Thyroid gland (tissue), 4 donors: ENCODE measurements at regions not wholly inside any gene's neighbourhood (a gene's known extent, or its start where the extent isn't known, plus 50 kb on each side); places are given as distances from the start of the nearest gene placed in this dataset.
A peak's percentile ranks its signal among the peaks of the same experiment; 100 is the strongest.

ENCODE experiments used
- DNase-seq, 2 donors: peaks; one replicate each; pipeline ENCODE4 v3.0.0-alpha.2; 2019
- H3K27ac ChIP-seq, 3 donors: fragments of 200-600 bp; sonication (generic); 1 replicate in 2 of 3; 2 replicates in 1 of 3; pipeline ENCODE4 v1.5.1; 2016 to 2019; ENCODE audit warnings: mild to moderate bottlenecking in 1 of 3, moderate library complexity in 1 of 3
- H3K27me3 ChIP-seq: fragments of 200-600 bp; sonication (generic); one replicate; pipeline ENCODE4 v1.5.1; 2019
- H3K36me3 ChIP-seq, 2 donors: fragments of 200-600 bp; sonication (generic); one replicate each; pipeline ENCODE4 v1.5.1; 2016 to 2019
- H3K4me1 ChIP-seq, 2 donors: fragments of 200-600 bp; sonication (generic); one replicate each; pipeline ENCODE4 v1.5.1; 2017 to 2019
- H3K4me3 ChIP-seq, 3 donors: fragments of 200-600 bp; sonication (generic); replicated peaks in 1 of 3; 1 replicate in 2 of 3; 2 replicates in 1 of 3; pipeline ENCODE4 v1.5.1; 2016; ENCODE audit warnings: mild to moderate bottlenecking in 1 of 3
- H3K9me3 ChIP-seq: fragments of 200-600 bp; sonication (generic); one replicate; pipeline ENCODE4 v1.5.1; 2017
- POLR2A ChIP-seq, 2 donors: fragments of 450-650 bp; IDR thresholded peaks; one replicate each; pipeline ENCODE4 v1.6.1; 2017; ENCODE audit warnings: antibody characterized with exemption in 2 of 2, mild to moderate bottlenecking in 2 of 2, moderate library complexity in 1 of 2
- WGBS, 2 donors: methylation state at CpG; one replicate each; pipeline ENCODE4 v1.1.5; 2017; 5-methylcytosine and 5-hydroxymethylcytosine counted together
- intact Hi-C: fragments of 100-400 bp; cut with DNase I; formaldehyde crosslinking; loops from one replicate; pipeline ENCODE4 v1.15.1; 2023
- TF ChIP-seq, protein P1 (sequence below), 6 experiments: fragments of 200-600 bp in 3 of 6; fragments of 450-650 bp in 3 of 6; sonication (generic) in 3 of 6; IDR thresholded peaks; one replicate each; pipeline ENCODE4 v1.5.1; 2016 to 2019; ENCODE audit warnings: antibody characterized with exemption in 6 of 6, mild to moderate bottlenecking in 2 of 6, inconsistent platforms in 1 of 6, moderate library complexity in 1 of 6

DNA sequence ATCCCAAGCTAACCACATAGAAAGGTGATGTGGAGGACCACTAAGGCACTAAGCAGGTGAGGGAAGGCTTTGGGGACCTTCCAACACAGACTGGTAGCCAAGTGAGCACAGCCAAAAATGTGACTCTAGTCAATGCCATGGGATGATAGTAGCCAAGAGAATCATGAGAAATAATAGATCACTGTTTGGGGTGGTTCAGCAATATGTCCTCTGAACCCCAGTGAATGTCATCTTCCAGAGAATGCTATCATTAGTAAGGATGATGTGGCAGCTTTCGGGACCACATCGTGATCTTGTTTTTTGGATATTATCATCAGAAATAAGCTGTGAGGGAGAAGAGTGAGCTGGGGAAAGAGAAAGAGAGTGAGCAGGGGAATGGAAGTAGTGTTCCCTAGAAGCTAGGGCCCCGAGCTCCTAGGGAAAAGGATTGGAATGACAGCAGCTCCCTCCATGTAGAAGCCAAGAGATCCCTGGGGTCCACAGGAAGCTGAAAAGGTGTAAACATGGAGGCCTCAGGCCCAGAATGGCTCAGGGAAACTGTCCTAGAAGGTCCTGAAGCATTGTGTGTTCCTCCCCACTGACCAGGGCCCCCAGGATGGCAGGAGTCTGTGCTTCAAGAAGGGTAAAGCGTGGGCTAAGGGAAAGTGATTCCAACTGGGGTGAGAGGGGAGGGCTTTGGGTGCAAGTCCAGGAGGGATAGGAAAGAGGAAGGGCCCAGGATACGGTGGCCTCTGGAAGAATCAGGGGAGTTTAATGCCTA, 56.6 kb upstream of the KLF13 start:
- H3K36me3 ChIP-seq, result no peaks in the 10 kb centered on the region
- TF ChIP-seq, protein P1, sequence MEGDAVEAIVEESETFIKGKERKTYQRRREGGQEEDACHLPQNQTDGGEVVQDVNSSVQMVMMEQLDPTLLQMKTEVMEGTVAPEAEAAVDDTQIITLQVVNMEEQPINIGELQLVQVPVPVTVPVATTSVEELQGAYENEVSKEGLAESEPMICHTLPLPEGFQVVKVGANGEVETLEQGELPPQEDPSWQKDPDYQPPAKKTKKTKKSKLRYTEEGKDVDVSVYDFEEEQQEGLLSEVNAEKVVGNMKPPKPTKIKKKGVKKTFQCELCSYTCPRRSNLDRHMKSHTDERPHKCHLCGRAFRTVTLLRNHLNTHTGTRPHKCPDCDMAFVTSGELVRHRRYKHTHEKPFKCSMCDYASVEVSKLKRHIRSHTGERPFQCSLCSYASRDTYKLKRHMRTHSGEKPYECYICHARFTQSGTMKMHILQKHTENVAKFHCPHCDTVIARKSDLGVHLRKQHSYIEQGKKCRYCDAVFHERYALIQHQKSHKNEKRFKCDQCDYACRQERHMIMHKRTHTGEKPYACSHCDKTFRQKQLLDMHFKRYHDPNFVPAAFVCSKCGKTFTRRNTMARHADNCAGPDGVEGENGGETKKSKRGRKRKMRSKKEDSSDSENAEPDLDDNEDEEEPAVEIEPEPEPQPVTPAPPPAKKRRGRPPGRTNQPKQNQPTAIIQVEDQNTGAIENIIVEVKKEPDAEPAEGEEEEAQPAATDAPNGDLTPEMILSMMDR (IDR thresholded peaks at IDR 0.05), result no peak
- no peak for TF ChIP-seq POLR2A (IDR thresholded peaks at IDR 0.05)
- DNase-seq, result no peak
- intact Hi-C loops, result loop anchor here (5.0 kb wide), 1 partner anchor 53 kb away; no protein-coding TSS in a partner anchor
- 96 to 97% methylated on average over 5 of the region's 5 CpGs for WGBS, 2 donors
- H3K4me1 ChIP-seq, result peaks cover 33 to 67% of the 10 kb centered on the region in 2 donors
- H3K4me3 ChIP-seq, result no peak overlapping the region
- H3K27ac ChIP-seq, result peak overlapping the region; percentile 37 to 83 (median 66)
- no peaks in the 10 kb centered on the region for H3K9me3 ChIP-seq
- H3K27me3 ChIP-seq, result no peaks in the 10 kb centered on the region

DNA sequence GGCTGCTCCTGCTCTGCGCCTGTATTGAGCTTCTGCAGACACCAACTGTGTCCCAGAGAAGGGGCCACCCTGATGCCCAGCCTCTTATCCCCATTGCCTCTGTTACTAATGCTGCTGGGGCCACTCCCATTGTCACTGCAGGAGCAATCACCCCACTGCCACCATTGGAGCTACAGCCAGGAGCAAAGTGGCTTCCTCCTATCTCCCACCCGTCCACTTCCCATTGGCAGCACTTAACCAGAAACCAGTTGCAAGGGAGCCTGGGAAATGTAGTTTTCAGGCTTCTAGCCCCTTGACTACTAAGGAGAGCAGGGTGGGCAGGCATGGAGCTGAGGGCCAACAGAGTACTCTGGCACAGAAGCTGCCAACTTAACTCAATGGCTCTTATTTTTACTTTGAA, 55.9 kb upstream of the KLF13 start:
- WGBS, 2 donors, result 92 to 93% methylated on average over 1 to 2 of the region's 2 CpGs
- peaks cover 40 to 67% of the 10 kb centered on the region in 2 donors for H3K4me1 ChIP-seq
- no peaks in the 10 kb centered on the region for H3K36me3 ChIP-seq
- no peak overlapping the region for H3K4me3 ChIP-seq
- intact Hi-C loops, result no loop called here
- no peaks in the 10 kb centered on the region for H3K9me3 ChIP-seq
- TF ChIP-seq, protein P1 (IDR thresholded peaks at IDR 0.05), result no peak
- no peak for TF ChIP-seq POLR2A (IDR thresholded peaks at IDR 0.05)
- no peaks in the 10 kb centered on the region for H3K27me3 ChIP-seq
- H3K27ac ChIP-seq, result no peak overlapping the region
- DNase-seq, result no peak

DNA sequence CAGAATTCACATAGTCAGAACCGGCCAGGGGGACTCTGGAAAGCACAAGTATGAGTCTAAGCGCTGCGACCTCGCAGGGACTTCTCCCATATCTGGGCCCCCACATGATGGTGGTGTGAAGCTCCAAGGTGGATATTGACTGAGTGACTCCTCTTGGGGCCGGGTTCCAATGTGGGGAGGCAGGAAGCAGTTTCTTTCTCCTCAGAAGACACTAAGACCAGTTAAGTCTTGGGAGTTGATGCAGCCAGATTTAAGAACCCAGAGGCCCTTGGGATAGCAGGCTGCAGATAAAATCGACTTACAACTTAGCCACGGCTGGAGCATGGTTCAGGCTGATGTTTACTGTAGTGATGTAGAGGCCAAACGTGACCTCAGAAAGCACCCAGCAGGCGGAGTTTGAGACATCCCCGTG, 55.4 kb upstream of the KLF13 start:
- WGBS, 2 donors, result 78 to 89% methylated on average over 6 to 10 of the region's 10 CpGs
- Histone ChIP-seq H3K4me3 (no peak overlapping the region), H3K27ac (no peak overlapping the region), H3K9me3 (no peaks in the 10 kb centered on the region), H3K4me1 (peaks cover 41 to 62% of the 10 kb centered on the region in 2 donors), H3K36me3 (no peaks in the 10 kb centered on the region), H3K27me3 (no peaks in the 10 kb centered on the region)
- TF ChIP-seq, protein P1 (IDR thresholded peaks at IDR 0.05), result no peak
- TF ChIP-seq POLR2A (IDR thresholded peaks at IDR 0.05), result no peak
- intact Hi-C loops, result no loop called here
- DNase-seq, result no peak

DNA sequence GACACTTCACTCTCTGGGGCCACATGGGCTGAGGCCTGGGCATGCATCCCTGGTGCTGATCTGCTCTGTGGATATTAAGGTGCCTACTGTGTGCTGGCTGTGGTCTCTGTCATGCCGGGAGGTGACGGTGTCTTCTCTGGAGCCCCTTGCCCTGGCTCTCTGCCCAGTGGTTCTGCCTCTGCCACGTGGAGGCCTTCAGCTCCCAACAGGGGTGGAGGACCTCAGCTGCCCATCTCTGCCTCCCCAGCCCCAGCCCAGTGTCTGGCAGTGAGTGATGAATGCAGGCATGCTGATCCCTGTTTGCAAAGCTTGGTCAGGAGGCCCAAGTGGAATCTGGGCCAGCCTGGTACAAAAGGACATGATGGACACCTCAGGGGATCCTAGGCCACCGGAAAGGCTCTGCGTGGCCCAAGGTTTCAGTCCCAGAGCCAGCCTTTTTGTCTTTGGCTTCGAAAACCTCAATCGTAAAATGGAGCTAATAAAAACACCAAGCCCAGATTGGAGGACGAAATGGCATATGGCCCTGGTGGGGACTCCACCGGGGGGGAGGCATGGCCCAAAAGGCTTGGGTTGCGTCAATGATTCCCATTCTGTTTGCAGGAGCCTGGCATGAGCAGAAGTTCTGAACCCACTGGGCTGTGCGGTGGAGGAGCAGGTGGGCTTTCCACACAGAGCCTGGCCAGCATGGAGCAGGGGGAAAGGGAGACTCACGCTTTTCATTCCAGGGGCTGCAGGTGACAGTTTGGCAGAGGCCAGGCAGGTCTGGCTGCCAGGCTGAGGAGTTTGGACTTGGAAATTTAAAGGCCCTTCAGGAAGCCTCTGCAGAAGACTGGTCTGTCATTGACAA, 54.7 kb upstream of the KLF13 start:
- Histone ChIP-seq H3K27ac (no peak overlapping the region), H3K36me3 (no peaks in the 10 kb centered on the region), H3K27me3 (no peaks in the 10 kb centered on the region), H3K4me3 (no peak overlapping the region), H3K4me1 (peaks cover 41 to 55% of the 10 kb centered on the region in 2 donors), H3K9me3 (no peaks in the 10 kb centered on the region)
- intact Hi-C loops, result no loop called here
- no peak for DNase-seq
- TF ChIP-seq, protein P1 (IDR thresholded peaks at IDR 0.05), result no peak
- TF ChIP-seq POLR2A (IDR thresholded peaks at IDR 0.05), result no peak
- WGBS, 2 donors, result 94 to 98% methylated on average over 9 to 12 of the region's 12 CpGs
